Stromal cell of bone marrow (primary cell): ENCODE measurements at regions not wholly inside any gene's neighbourhood (a gene's known extent, or its start where the extent isn't known, plus 50 kb on each side); places are given as distances from the start of the nearest gene placed in this dataset.

Source experiments
- DNase-seq: peaks from one replicate; pipeline ENCODE4 v3.0.0-alpha.2; 2012; ENCODE audit warnings: low read depth

- no peak for DNase-seq
These were observed 65.8 kb downstream of the SALL1 start for GRCh38 chr16:51085271-51085670.

GRCh38 chr16:51084074-51084928 is 66.8 kb downstream of the SALL1 start:
- no peak for DNase-seq

GRCh38 chr16:51072591-51072990 is 78.5 kb downstream of the SALL1 start:
- DNase-seq = no peak

- no peak for DNase-seq
These were observed 79.7 kb downstream of the SALL1 start for GRCh38 chr16:51071326-51071725.

- DNase-seq = no peak
These were observed 83.7 kb downstream of the SALL1 start for GRCh38 chr16:51067352-51067751.

- DNase-seq = no peak
These were observed 89.0 kb downstream of the SALL1 start for GRCh38 chr16:51062039-51062438.

- DNase-seq = no peak
These were observed 89.7 kb downstream of the SALL1 start for GRCh38 chr16:51061328-51061727.

GRCh38 chr16:51057969-51058337 is 93.1 kb downstream of the SALL1 start:
- no peak for DNase-seq

GRCh38 chr16:51057102-51057793 is 93.8 kb downstream of the SALL1 start:
- no peak for DNase-seq

GRCh38 chr16:51056331-51056730 is 94.7 kb downstream of the SALL1 start:
- no peak for DNase-seq

- DNase-seq = no peak
These were observed 95.6 kb downstream of the SALL1 start for GRCh38 chr16:51055434-51055833.

GRCh38 chr16:51053775-51054174 is 97.3 kb downstream of the SALL1 start:
- no peak for DNase-seq

- no peak for DNase-seq
These were observed 99.4 kb downstream of the SALL1 start for GRCh38 chr16:51051671-51052070.

GRCh38 chr16:51050377-51050706 is 100.7 kb downstream of the SALL1 start:
- DNase-seq = no peak

GRCh38 chr16:51049678-51050376 is 101.2 kb downstream of the SALL1 start:
- no peak for DNase-seq

GRCh38 chr16:51049276-51049675 is 101.8 kb downstream of the SALL1 start:
- DNase-seq = no peak

GRCh38 chr16:51048544-51048943 is 102.5 kb downstream of the SALL1 start:
- no peak for DNase-seq

- DNase-seq = no peak
These were observed 105.3 kb downstream of the SALL1 start for GRCh38 chr16:51045794-51046193.

- DNase-seq = no peak
These were observed 105.9 kb downstream of the SALL1 start for GRCh38 chr16:51045186-51045585.

- no peak for DNase-seq
These were observed 109.5 kb downstream of the SALL1 start for GRCh38 chr16:51041546-51041945.

GRCh38 chr16:51040637-51041036 is 110.4 kb downstream of the SALL1 start:
- no peak for DNase-seq

GRCh38 chr16:51039638-51040331 is 111.3 kb downstream of the SALL1 start:
- DNase-seq = no peak
